ENCODE measurements at regions not wholly inside any gene's neighbourhood (a gene's known extent, or its start where the extent isn't known, plus 50 kb on each side); places are given as distances from the start of the nearest gene placed in this dataset.

DNA sequence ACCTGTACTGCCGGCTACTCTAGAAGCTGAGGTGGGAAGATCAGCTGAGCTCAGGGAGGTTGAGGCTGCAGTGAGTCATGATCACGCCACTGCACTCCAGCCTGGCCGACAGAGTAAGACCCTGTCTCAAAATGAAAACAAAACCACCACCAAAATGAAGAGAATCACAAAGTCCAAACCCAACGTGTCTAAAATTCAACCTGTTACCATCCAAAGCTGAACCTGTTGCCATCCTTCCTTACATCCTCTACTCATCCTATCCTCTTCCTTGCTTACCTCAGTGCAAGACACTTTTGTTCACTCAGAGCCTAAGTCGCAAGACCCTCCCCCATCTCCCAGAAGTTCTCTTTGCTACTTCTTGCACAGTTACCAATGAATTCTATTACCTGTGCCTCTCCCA is 299.7 kb downstream of the ATP23 start:
- Histone ChIP-seq H3K4me3 (ENCODE audit: low read depth in 1 of 3, low read length in 3 of 3) (no peak overlapping the region), H3K9me3 (ENCODE audit: control insufficient read depth in 4 of 4, low read length in 3 of 4) (no peaks in the 10 kb centered on the region), H3K4me1 (ENCODE audit: control insufficient read depth in 4 of 4, insufficient read depth in 4 of 4, low read length in 3 of 4) (no peaks in the 10 kb centered on the region), H3K27me3 (ENCODE audit: control insufficient read depth in 4 of 4, insufficient read depth in 4 of 4, low read length in 3 of 4) (no peaks in the 10 kb centered on the region), H3K27ac (ENCODE audit: low read depth in 1 of 2, low read length in 2 of 2) (no peak overlapping the region), H3K36me3 (ENCODE audit: control insufficient read depth in 4 of 4, insufficient read depth in 3 of 4, low read depth in 1 of 4, low read length in 3 of 4) (no peaks in the 10 kb centered on the region), H3K9ac (ENCODE audit: low read depth in 1 of 2, low read length in 2 of 2) (no peak overlapping the region)
- TF ChIP-seq, protein P1, sequence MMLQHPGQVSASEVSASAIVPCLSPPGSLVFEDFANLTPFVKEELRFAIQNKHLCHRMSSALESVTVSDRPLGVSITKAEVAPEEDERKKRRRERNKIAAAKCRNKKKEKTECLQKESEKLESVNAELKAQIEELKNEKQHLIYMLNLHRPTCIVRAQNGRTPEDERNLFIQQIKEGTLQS (IDR thresholded peaks at IDR 0.05), result no peak
- TF ChIP-seq SP1 (IDR thresholded peaks at IDR 0.05) (no peak), ZBTB33 (IDR thresholded peaks at IDR 0.05) (no peak), REST (IDR thresholded peaks at IDR 0.05) (no peak), EGR1 (IDR thresholded peaks at IDR 0.05; ENCODE audit: low read depth in 2 of 2) (no peak)
- DNase-seq (ENCODE audit: low spot score), result no peak
- WGBS, result 71% methylated on average over 5 of the region's 5 CpGs

GRCh38 chr12:58242796-58243630 is 301.6 kb downstream of the ATP23 start:
- H3K9me3 ChIP-seq (ENCODE audit: control insufficient read depth in 4 of 4, low read length in 3 of 4), result no peaks in the 10 kb centered on the region
- TF ChIP-seq, protein P1 (IDR thresholded peaks at IDR 0.05), result no peak
- TF ChIP-seq, protein P2, sequence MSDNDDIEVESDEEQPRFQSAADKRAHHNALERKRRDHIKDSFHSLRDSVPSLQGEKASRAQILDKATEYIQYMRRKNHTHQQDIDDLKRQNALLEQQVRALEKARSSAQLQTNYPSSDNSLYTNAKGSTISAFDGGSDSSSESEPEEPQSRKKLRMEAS (IDR thresholded peaks at IDR 0.05), result no peak
- no peak for TF ChIP-seq RXRA (IDR thresholded peaks at IDR 0.05)
- TF ChIP-seq GABPA (IDR thresholded peaks at IDR 0.05 in 1 of 2, conservative IDR thresholded peaks at IDR 0.05 in 1 of 2), result no peak
- no peak for TF ChIP-seq FOXA2 (IDR thresholded peaks at IDR 0.05)
- DNase-seq (ENCODE audit: low spot score), result no peak
- WGBS, result 75% methylated on average over 4 of the region's 4 CpGs
- no peak overlapping the region for H3K9ac ChIP-seq (ENCODE audit: low read depth in 1 of 2, low read length in 2 of 2)
- no peaks in the 10 kb centered on the region for H3K36me3 ChIP-seq (ENCODE audit: control insufficient read depth in 4 of 4, insufficient read depth in 3 of 4, low read depth in 1 of 4, low read length in 3 of 4)
- no peak overlapping the region for H3K4me3 ChIP-seq (ENCODE audit: low read depth in 1 of 3, low read length in 3 of 3)
- H3K4me1 ChIP-seq (ENCODE audit: control insufficient read depth in 4 of 4, insufficient read depth in 4 of 4, low read length in 3 of 4), result no peaks in the 10 kb centered on the region
- no peaks in the 10 kb centered on the region for H3K27me3 ChIP-seq (ENCODE audit: control insufficient read depth in 4 of 4, insufficient read depth in 4 of 4, low read length in 3 of 4)
- H3K27ac ChIP-seq (ENCODE audit: low read depth in 1 of 2, low read length in 2 of 2), result no peak overlapping the region

GRCh38 chr12:58247633-58248032 is 306.3 kb downstream of the ATP23 start:
- Histone ChIP-seq H3K4me1 (ENCODE audit: control insufficient read depth in 4 of 4, insufficient read depth in 4 of 4, low read length in 3 of 4) (no peaks in the 10 kb centered on the region), H3K36me3 (ENCODE audit: control insufficient read depth in 4 of 4, insufficient read depth in 3 of 4, low read depth in 1 of 4, low read length in 3 of 4) (no peaks in the 10 kb centered on the region), H3K27ac (ENCODE audit: low read depth in 1 of 2, low read length in 2 of 2) (no peak overlapping the region), H3K9ac (ENCODE audit: low read depth in 1 of 2, low read length in 2 of 2) (no peak overlapping the region), H3K4me3 (ENCODE audit: low read depth in 1 of 3, low read length in 3 of 3) (no peak overlapping the region), H3K9me3 (ENCODE audit: control insufficient read depth in 4 of 4, low read length in 3 of 4) (no peaks in the 10 kb centered on the region), H3K27me3 (ENCODE audit: control insufficient read depth in 4 of 4, insufficient read depth in 4 of 4, low read length in 3 of 4) (no peaks in the 10 kb centered on the region)
- 83% methylated on average over 4 of the region's 4 CpGs for WGBS
- no peak for TF ChIP-seq REST (IDR thresholded peaks at IDR 0.05)
- TF ChIP-seq HNF4A (conservative IDR thresholded peaks at IDR 0.05), result no peak
- TF ChIP-seq, protein P2 (IDR thresholded peaks at IDR 0.05), result no peak
- TF ChIP-seq FOXA2 (IDR thresholded peaks at IDR 0.05), result no peak
- no peak for TF ChIP-seq SP1 (IDR thresholded peaks at IDR 0.05)
- no peak for TF ChIP-seq FOXA1 (IDR thresholded peaks at IDR 0.05)
- no peak for TF ChIP-seq RAD21 (IDR thresholded peaks at IDR 0.05)
- TF ChIP-seq NR2F2 (IDR thresholded peaks at IDR 0.05), result no peak
- DNase-seq (ENCODE audit: low spot score), result no peak

Measured in liver (tissue), 7 donors.